ENCODE measurements at regions not wholly inside any gene's neighbourhood (a gene's known extent, or its start where the extent isn't known, plus 50 kb on each side); places are given as distances from the start of the nearest gene placed in this dataset.

DNA sequence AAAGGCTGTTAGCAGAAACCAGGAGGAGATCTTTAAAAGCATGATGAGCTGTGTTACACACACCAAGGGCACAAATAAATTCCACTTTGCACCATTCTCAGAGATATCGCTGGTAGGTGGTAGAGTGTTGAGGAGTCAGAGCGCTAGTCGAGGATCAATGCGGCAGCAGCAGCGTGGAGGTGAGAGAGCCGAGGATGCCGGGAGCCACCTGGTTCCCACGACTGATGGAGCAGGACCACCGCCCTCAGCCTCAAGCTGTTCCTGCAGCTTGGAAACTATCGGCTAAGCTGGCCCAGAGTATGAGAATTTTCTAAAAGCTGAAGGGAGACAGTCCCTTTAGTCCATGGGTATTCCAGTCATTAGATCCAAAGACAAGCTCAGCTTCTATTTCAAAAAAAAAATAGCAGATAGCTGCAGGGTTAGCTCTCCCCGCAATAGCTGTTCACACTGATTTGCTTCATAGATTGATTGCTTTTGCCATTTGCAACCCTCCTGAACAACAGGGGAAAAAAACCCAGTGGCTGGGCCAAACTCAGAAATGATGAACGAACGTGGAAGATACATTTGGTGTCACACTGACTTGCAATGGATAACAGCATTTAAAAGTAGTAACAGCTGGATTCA is 106.2 kb downstream of the LCA5 start:
- TF ChIP-seq, protein P1, sequence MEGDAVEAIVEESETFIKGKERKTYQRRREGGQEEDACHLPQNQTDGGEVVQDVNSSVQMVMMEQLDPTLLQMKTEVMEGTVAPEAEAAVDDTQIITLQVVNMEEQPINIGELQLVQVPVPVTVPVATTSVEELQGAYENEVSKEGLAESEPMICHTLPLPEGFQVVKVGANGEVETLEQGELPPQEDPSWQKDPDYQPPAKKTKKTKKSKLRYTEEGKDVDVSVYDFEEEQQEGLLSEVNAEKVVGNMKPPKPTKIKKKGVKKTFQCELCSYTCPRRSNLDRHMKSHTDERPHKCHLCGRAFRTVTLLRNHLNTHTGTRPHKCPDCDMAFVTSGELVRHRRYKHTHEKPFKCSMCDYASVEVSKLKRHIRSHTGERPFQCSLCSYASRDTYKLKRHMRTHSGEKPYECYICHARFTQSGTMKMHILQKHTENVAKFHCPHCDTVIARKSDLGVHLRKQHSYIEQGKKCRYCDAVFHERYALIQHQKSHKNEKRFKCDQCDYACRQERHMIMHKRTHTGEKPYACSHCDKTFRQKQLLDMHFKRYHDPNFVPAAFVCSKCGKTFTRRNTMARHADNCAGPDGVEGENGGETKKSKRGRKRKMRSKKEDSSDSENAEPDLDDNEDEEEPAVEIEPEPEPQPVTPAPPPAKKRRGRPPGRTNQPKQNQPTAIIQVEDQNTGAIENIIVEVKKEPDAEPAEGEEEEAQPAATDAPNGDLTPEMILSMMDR (IDR thresholded peaks at IDR 0.05; ENCODE audit: insufficient read depth, low read length) = no peak
- no peak for TF ChIP-seq SPI1 (IDR thresholded peaks at IDR 0.05; ENCODE audit: borderline replicate concordance, low read depth)

Data from HL-60 (cell line).